Endothelial cell of umbilical vein (primary cell): ENCODE measurements at regions not wholly inside any gene's neighbourhood (a gene's known extent, or its start where the extent isn't known, plus 50 kb on each side); places are given as distances from the start of the nearest gene placed in this dataset.

Experiments used
- BruUV-seq: library from RNA; stranded (reverse); fragments of 400-500 nt; replicated peaks from 2 replicates; lab custom pipeline; 2021; lab: Mats Ljungman, UMichigan
- CTCF ChIA-PET: fragments of 300-600, 350-600 bp; sonication (Branson Sonifier 250); formaldehyde crosslinking; loops from one replicate; lab custom pipeline; 2021; ENCODE audit warnings: antibody characterized with exemption, inconsistent platforms; lab: Charles Lee
- POLR2A ChIA-PET: fragments of 300-600, 350-600 bp; sonication (Branson Sonifier 250); formaldehyde crosslinking; loops from one replicate; lab custom pipeline; 2021; ENCODE audit warnings: antibody characterized with exemption, inconsistent platforms; lab: Charles Lee
- DNase-seq: peaks from one replicate; pipeline ENCODE4 v3.0.0-alpha.2; 2011; ENCODE audit warnings: low read depth, low spot score
- FAIRE-seq: peaks from 2 replicates; lab custom pipeline; 2011; peaks lifted over from hg19 to GRCh38; lab: Jason Lieb, UNC
- H2AFZ ChIP-seq: 2 replicates; pipeline ENCODE4 v1.6.0; 2012; ENCODE audit warnings: low read depth, low read length, control low read depth, inconsistent platforms
- H3K27ac ChIP-seq: 2 replicates; pipeline ENCODE4 v1.5.1; 2011; ENCODE audit warnings: low read depth, mild to moderate bottlenecking, control low read depth, low read length, moderate library complexity; ENCODE audit not compliant: insufficient read depth
- H3K27me3 ChIP-seq, 2 experiments: 2 replicates each; pipeline versions ENCODE4 v1.6.0 to v1.6.1; 2011; ENCODE audit warnings: low read length in 2 of 2, mixed read lengths in 1 of 2; ENCODE audit not compliant: control insufficient read depth in 2 of 2, insufficient read depth in 2 of 2
- H3K36me3 ChIP-seq, 2 experiments: 2 replicates in 1 of 2; 3 replicates in 1 of 2; pipeline ENCODE4 v1.5.1; 2011; ENCODE audit warnings: low read length in 2 of 2, mild to moderate bottlenecking in 1 of 2, moderate library complexity in 1 of 2; ENCODE audit not compliant: control insufficient read depth in 2 of 2, insufficient read depth in 2 of 2; ENCODE audit errors: extremely low read depth in 1 of 2
- H3K4me1 ChIP-seq: 3 replicates; pipeline ENCODE4 v1.5.1; 2011; ENCODE audit warnings: mild to moderate bottlenecking, low read length; ENCODE audit not compliant: control insufficient read depth, insufficient read depth; ENCODE audit errors: extremely low read depth
- H3K4me2 ChIP-seq: 2 replicates; pipeline ENCODE4 v1.6.1; 2011; ENCODE audit warnings: low read length, control low read depth, mixed read lengths; ENCODE audit not compliant: insufficient read depth
- H3K4me3 ChIP-seq, 3 experiments: fragments of 200-600 bp in 1 of 3; sonication (generic), shearing (Covaris generic) in 1 of 3; replicated peaks in 1 of 3; 2 replicates each; pipeline ENCODE4 v1.5.1; 2011 to 2016; ENCODE audit warnings: control low read depth in 3 of 3, low read length in 3 of 3, mild to moderate bottlenecking in 2 of 3, inconsistent platforms in 1 of 3, low read depth in 1 of 3, moderate library complexity in 1 of 3; ENCODE audit not compliant: insufficient read depth in 1 of 3
- H3K79me2 ChIP-seq: 2 replicates; pipeline ENCODE4 v1.6.0; 2012; ENCODE audit warnings: low read length, inconsistent platforms; ENCODE audit not compliant: control insufficient read depth, insufficient read depth
- H3K9ac ChIP-seq: replicated peaks from 2 replicates; pipeline ENCODE3; 2011; ENCODE audit warnings: low read length, control low read depth; ENCODE audit not compliant: insufficient read depth; ENCODE audit errors: extremely low read depth
- H3K9me1 ChIP-seq: replicated peaks from 3 replicates; pipeline ENCODE4 v1.6.0; 2011; ENCODE audit warnings: mild to moderate bottlenecking, low read length; ENCODE audit not compliant: control insufficient read depth, insufficient read depth; ENCODE audit errors: extremely low read depth
- H3K9me3 ChIP-seq: replicated peaks from 2 replicates; pipeline ENCODE4 v1.5.1; 2012; ENCODE audit warnings: low read length, inconsistent platforms; ENCODE audit not compliant: control insufficient read depth, insufficient read depth
- H4K20me1 ChIP-seq: replicated peaks from 2 replicates; pipeline ENCODE3; 2011; ENCODE audit warnings: mild to moderate bottlenecking, low read length; ENCODE audit not compliant: control insufficient read depth, insufficient read depth; ENCODE audit errors: extremely low read depth
- EZH2 ChIP-seq: IDR thresholded peaks from 2 replicates; pipeline ENCODE4 v1.6.1; 2012; ENCODE audit warnings: borderline replicate concordance, low read depth, mild to moderate bottlenecking, moderate library complexity, low read length, inconsistent platforms; ENCODE audit not compliant: severe bottlenecking
- FOS ChIP-seq: IDR thresholded peaks from 2 replicates; pipeline ENCODE4 v1.6.1; 2011; ENCODE audit warnings: mild to moderate bottlenecking, low read length, moderate library complexity, borderline replicate concordance; ENCODE audit not compliant: insufficient read depth
- GATA2 ChIP-seq: IDR thresholded peaks from 2 replicates; pipeline ENCODE4 v1.7.0; 2011; ENCODE audit warnings: low read depth, mild to moderate bottlenecking, moderate library complexity, mixed read lengths, low read length; ENCODE audit not compliant: insufficient read length, insufficient read depth
- JUN ChIP-seq: IDR thresholded peaks from 2 replicates; pipeline ENCODE4 v1.6.1; 2011; ENCODE audit warnings: borderline replicate concordance, low read depth; ENCODE audit not compliant: insufficient read length, insufficient read depth
- MYC ChIP-seq: IDR thresholded peaks from one replicate; pipeline ENCODE4 v1.6.1; 2011; ENCODE audit warnings: mild to moderate bottlenecking, low read depth, low read length
- POLR2A ChIP-seq: IDR thresholded peaks from 2 replicates; pipeline ENCODE4 v1.6.1; 2012; ENCODE audit warnings: low read depth, mild to moderate bottlenecking, control low read depth, low read length
- POLR2AphosphoS5 ChIP-seq: IDR thresholded peaks from 2 replicates; pipeline ENCODE4 v1.6.1; 2012; ENCODE audit warnings: low read depth, mild to moderate bottlenecking, control low read depth, low read length, moderate library complexity; ENCODE audit not compliant: insufficient read depth
- dilution Hi-C: fragments of 300-500 bp; cut with MboI; formaldehyde crosslinking; loops from one replicate; pipeline ENCODE4 v1.15.0; 2019; ENCODE audit warnings: low sequenced_read_pairs; ENCODE audit not compliant: extremely low pct_ligation_motif_present
- intact Hi-C: fragments of 100-400 bp; cut with micrococcal nuclease; formaldehyde crosslinking; loops from one replicate; pipeline ENCODE4 v1.10.0; 2022
- TF ChIP-seq, protein P1 (sequence below): IDR thresholded peaks from 2 replicates; pipeline ENCODE4 v1.6.1; 2011; ENCODE audit not compliant: insufficient read depth, insufficient read length
- TF ChIP-seq, protein P2 (sequence below), 2 donors: IDR thresholded peaks; 1 replicate in 1 of 2; 2 replicates in 1 of 2; pipeline ENCODE4 v1.5.1; 2011; ENCODE audit warnings: low read length in 2 of 2, mild to moderate bottlenecking in 2 of 2, moderate library complexity in 2 of 2, control low read depth in 1 of 2, inconsistent platforms in 1 of 2, low read depth in 1 of 2; ENCODE audit not compliant: insufficient read depth in 1 of 2; ENCODE audit errors: extremely low read depth in 1 of 2

DNA sequence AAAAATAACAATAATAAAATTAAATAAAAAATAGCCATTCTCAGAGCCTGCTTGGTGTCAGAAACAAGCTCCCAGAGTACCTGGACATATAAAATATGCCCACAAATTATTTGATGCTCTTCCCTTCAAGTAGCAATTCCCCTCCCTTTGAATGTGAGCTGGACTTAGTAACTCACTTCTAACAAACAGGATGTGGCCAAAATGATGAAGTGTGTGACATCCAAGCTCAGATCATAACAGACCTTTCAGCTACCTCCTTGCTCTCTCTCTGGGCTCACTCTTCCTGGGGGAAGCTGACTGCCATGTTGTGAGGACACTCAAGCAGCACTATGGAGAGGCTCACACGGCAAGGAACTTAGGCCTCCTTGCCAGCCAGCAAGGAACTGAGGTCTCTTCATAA is 69.0 kb downstream of the SPRY4 start:
- H3K9me1 ChIP-seq: no peaks in the 10 kb centered on the region
- no peaks in the 10 kb centered on the region for H3K4me1 ChIP-seq
- H3K27ac ChIP-seq: no peak overlapping the region
- DNase-seq: no peak
- no peak overlapping the region for H2AFZ ChIP-seq
- intact Hi-C loops: no loop called here
- no peak for TF ChIP-seq FOS
- TF ChIP-seq POLR2AphosphoS5: no peak
- TF ChIP-seq GATA2: no peak
- TF ChIP-seq POLR2A: no peak
- TF ChIP-seq MYC: no peak
- TF ChIP-seq EZH2: no peak
- TF ChIP-seq, protein P1, sequence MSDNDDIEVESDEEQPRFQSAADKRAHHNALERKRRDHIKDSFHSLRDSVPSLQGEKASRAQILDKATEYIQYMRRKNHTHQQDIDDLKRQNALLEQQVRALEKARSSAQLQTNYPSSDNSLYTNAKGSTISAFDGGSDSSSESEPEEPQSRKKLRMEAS: no peak
- TF ChIP-seq JUN: no peak
- TF ChIP-seq, protein P2, sequence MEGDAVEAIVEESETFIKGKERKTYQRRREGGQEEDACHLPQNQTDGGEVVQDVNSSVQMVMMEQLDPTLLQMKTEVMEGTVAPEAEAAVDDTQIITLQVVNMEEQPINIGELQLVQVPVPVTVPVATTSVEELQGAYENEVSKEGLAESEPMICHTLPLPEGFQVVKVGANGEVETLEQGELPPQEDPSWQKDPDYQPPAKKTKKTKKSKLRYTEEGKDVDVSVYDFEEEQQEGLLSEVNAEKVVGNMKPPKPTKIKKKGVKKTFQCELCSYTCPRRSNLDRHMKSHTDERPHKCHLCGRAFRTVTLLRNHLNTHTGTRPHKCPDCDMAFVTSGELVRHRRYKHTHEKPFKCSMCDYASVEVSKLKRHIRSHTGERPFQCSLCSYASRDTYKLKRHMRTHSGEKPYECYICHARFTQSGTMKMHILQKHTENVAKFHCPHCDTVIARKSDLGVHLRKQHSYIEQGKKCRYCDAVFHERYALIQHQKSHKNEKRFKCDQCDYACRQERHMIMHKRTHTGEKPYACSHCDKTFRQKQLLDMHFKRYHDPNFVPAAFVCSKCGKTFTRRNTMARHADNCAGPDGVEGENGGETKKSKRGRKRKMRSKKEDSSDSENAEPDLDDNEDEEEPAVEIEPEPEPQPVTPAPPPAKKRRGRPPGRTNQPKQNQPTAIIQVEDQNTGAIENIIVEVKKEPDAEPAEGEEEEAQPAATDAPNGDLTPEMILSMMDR (IDR thresholded peaks at IDR 0.05; ENCODE audit: extremely low read depth in 1 of 2, insufficient read depth in 1 of 2, low read depth in 1 of 2, low read length in 2 of 2): no peak
- no peak overlapping the region for H3K4me2 ChIP-seq
- ChIA-PET CTCF (no interaction called here), POLR2A (no interaction called here)
- no peaks in the 10 kb centered on the region for H3K36me3 ChIP-seq
- no peak overlapping the region for H3K4me3 ChIP-seq
- BruUV-seq: no TSS peak
- no peaks in the 10 kb centered on the region for H3K9me3 ChIP-seq
- FAIRE-seq: no peak
- H3K27me3 ChIP-seq: no peaks in the 10 kb centered on the region
- H3K9ac ChIP-seq: no peak overlapping the region
- dilution Hi-C loops: no loop called here
- no peaks in the 10 kb centered on the region for H3K79me2 ChIP-seq
- H4K20me1 ChIP-seq: no peaks in the 10 kb centered on the region
